IPS-15b (cell line): ENCODE measurements at regions not wholly inside any gene's neighbourhood (a gene's known extent, or its start where the extent isn't known, plus 50 kb on each side); places are given as distances from the start of the nearest gene placed in this dataset.
A peak's percentile ranks its signal among the peaks of the same experiment; 100 is the strongest.

Experiments used
- H3K27me3 ChIP-seq: one replicate; pipeline ENCODE4 v1.6.1; 2013; ENCODE audit warnings: low read length; ENCODE audit not compliant: control insufficient read depth, insufficient read depth
- H3K36me3 ChIP-seq: one replicate; pipeline ENCODE4 v1.6.1; 2013; ENCODE audit warnings: low read length; ENCODE audit not compliant: control insufficient read depth, insufficient read depth
- H3K4me1 ChIP-seq: one replicate; pipeline ENCODE4 v1.6.1; 2013; ENCODE audit warnings: mild to moderate bottlenecking, low read length; ENCODE audit not compliant: control insufficient read depth, insufficient read depth
- H3K4me3 ChIP-seq: one replicate; pipeline ENCODE4 v1.5.1; 2013; ENCODE audit warnings: low read depth, low read length
- H3K9ac ChIP-seq: one replicate; pipeline ENCODE4 v1.6.1; 2013; ENCODE audit warnings: low read depth, mild to moderate bottlenecking, low read length
- H3K9me3 ChIP-seq: one replicate; pipeline ENCODE4 v1.6.1; 2013; ENCODE audit warnings: mild to moderate bottlenecking, low read length; ENCODE audit not compliant: control insufficient read depth, insufficient read depth

DNA sequence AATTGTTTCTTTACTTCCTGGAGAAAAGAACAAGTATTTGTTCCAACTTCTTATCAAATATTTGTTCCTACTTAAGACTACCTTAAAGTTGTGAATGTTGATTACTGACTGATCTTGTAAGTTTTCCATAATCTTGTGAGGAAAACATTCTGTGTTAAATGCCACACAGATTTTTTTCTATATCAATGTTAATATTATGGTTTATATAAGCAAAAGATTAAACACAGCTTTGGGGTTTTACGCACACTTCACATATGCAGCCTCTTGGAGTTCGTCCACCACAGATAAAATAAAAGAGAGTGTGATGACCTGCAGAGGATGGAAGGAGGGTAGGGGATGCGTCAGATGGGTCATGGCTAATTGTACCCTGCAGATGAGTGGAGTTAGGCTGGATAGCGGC lies 780.0 kb upstream of the SALL3 start:
- Histone ChIP-seq H3K9me3 (no peaks in the 10 kb centered on the region), H3K9ac (no peak overlapping the region), H3K27me3 (no peaks in the 10 kb centered on the region), H3K4me3 (no peak overlapping the region), H3K4me1 (no peaks in the 10 kb centered on the region), H3K36me3 (no peaks in the 10 kb centered on the region)

DNA sequence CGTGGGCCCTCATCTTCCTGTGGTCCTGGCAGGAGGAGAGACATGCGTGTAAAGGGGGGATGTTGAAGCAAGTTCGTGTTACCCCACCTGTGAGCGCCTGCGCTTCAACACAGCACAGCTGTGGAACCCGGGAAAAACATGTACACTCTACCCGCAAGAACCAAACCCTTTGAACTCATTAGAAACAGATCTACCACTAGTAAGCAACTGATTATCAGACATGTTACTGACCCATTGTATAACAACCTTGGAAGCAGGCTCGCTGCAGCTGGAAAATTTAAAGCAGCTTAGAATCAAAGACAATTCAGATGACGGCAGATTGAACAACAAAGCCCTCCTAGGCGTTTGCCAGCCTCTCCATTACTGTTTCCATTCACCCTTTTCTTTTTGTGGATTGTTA lies 771.7 kb upstream of the SALL3 start:
- no peaks in the 10 kb centered on the region for H3K36me3 ChIP-seq
- H3K4me1 ChIP-seq, result no peaks in the 10 kb centered on the region
- no peaks in the 10 kb centered on the region for H3K27me3 ChIP-seq

DNA sequence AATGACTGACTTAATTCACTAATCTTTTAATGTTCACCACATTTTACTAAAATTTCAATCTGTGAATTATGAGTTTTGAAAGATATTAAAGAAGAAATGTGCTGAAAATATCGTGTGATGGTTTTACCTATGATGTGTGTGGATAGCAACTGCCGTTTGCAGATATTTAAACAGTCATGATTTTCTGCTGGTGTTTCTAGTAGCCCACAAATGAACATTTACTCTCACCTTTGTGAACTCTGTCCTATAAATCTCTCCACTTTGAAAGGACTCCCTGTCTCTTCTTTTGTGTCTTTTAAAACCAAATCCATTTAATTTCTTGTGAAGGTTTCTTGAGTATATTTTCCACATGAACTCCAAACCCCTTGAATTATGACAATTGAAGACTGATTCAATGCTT lies 771.2 kb upstream of the SALL3 start:
- H3K4me3 ChIP-seq, result no peak overlapping the region
- no peaks in the 10 kb centered on the region for H3K36me3 ChIP-seq
- no peak overlapping the region for H3K9ac ChIP-seq
- H3K4me1 ChIP-seq, result no peaks in the 10 kb centered on the region
- no peaks in the 10 kb centered on the region for H3K9me3 ChIP-seq
- H3K27me3 ChIP-seq, result no peaks in the 10 kb centered on the region

More for the DNA sequence above, 771.7 kb upstream of the SALL3 start:
- H3K9me3 ChIP-seq, result no peaks in the 10 kb centered on the region
- no peak overlapping the region for H3K9ac ChIP-seq
- H3K4me3 ChIP-seq, result no peak overlapping the region

DNA sequence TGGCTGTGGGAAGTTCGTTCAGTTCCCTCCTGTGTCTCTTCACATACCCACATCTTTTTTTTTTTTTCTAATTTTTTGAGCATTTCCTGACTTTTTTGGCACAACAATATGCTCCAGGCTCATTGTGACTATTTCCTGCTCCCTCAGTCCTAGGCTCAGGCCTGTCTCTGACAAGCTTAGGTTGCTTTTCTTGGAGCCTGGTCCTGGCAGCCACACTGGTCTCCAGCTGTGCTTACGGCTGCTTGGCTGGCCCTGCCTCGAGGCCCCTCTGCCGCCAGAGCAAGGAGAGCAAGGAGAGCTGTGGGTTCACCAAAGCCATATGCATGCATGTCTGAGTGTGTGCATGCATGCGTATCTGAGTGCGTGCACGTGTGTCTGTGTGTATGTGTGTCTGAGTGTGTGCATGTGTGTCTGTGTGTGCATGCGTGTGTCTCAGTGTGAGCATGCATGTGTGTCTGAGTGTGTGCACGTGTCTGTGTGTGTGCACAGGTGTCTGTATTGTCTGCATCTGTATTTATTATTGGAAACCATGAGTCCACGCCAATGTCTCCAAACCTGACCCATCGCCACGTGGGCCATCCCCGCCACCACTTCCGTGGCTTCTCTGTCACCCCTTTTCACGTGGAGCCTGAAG lies 766.1 kb upstream of the SALL3 start:
- H3K27me3 ChIP-seq, result no peaks in the 10 kb centered on the region
- H3K4me1 ChIP-seq, result no peaks in the 10 kb centered on the region
- no peak overlapping the region for H3K9ac ChIP-seq
- no peaks in the 10 kb centered on the region for H3K36me3 ChIP-seq
- no peak overlapping the region for H3K4me3 ChIP-seq
- no peaks in the 10 kb centered on the region for H3K9me3 ChIP-seq

DNA sequence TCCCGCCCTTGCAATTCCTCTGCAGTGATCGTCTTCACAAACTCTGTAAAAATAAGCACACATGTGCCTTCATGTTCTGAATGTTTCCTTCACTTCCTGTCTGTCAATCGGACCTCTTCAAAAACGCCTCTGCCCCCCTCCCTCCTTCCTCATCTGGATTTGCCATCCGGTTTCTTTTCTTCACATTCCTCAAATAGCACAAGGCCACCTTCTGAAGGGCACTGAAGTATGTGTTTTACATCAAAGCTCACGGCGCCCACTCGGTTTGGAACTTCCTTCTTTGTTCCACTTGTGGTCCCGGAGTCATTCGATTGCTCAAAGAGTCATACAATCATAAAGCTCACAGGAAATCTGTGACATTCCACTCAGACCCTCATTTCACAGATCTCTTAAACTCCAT lies 758.1 kb upstream of the SALL3 start:
- no peaks in the 10 kb centered on the region for H3K9me3 ChIP-seq
- H3K27me3 ChIP-seq, result no peaks in the 10 kb centered on the region
- no peak overlapping the region for H3K4me3 ChIP-seq
- H3K4me1 ChIP-seq, result no peaks in the 10 kb centered on the region
- no peak overlapping the region for H3K9ac ChIP-seq
- no peaks in the 10 kb centered on the region for H3K36me3 ChIP-seq

DNA sequence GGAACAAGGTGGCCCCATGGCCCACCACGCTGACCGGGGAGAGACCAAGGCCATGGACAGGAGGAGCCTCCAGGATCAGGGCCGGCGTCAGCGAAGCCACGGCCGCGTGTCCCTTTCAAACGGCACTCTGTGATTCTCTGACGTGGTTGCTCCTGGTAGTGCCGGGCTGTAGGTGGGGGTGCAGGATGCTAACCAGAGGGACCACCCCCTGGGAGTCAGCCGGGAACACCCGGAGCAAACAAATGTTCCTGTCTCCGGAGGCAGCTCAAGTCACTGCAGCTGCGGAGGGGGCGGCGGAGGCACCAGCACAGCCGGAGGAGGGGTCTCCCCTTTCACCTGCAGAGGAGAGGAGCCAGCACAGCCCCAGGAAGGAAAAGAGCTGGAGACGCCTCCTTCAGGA lies 750.6 kb upstream of the SALL3 start:
- Histone ChIP-seq H3K9me3 (no peaks in the 10 kb centered on the region), H3K27me3 (peaks cover 4% of the 10 kb centered on the region), H3K4me3 (peak overlapping the region; percentile 39), H3K36me3 (no peaks in the 10 kb centered on the region), H3K9ac (no peak overlapping the region), H3K4me1 (no peaks in the 10 kb centered on the region)

DNA sequence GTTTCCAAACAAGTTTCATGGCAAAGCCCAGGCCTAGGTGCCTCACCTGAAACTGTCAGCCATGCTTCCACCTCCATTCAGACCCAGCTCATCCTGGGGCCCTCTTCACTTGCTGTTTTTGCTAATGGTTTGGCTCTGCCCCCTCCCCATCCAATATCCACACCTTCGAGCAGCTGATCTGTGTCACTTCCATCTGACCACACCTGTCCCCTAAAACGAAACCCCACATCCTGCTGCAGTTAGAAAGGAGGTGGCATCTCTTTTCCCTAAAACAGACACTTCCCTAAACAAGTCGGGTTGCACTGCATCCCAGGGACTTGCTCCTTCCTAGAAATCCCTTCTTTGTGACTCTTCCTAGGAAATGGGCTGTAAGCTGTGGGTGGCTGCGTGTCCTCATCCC lies 748.7 kb upstream of the SALL3 start:
- Histone ChIP-seq H3K27me3 (peaks cover 4% of the 10 kb centered on the region), H3K9me3 (no peaks in the 10 kb centered on the region), H3K4me3 (no peak overlapping the region), H3K9ac (no peak overlapping the region), H3K36me3 (no peaks in the 10 kb centered on the region), H3K4me1 (no peaks in the 10 kb centered on the region)

DNA sequence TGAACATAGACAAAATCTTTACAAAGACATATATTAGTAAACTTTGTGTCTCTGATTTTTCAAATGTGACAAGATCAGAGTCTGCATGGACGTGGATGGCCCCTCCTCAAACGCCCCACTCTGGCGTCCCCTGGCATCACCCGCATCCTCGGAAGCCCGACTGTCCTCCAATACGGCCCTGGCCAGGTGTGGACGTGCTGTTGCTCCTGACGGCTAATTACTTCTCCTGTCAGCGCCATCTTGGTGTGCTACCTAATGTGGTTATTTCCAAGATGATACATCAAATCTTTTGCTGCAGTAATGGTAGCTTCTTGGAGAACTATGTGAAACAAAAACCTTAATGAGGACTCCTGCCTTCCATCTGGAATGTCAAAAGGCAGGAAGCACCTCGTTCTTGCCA lies 747.4 kb upstream of the SALL3 start:
- no peaks in the 10 kb centered on the region for H3K9me3 ChIP-seq
- no peaks in the 10 kb centered on the region for H3K36me3 ChIP-seq
- H3K27me3 ChIP-seq, result peaks cover 4% of the 10 kb centered on the region
- H3K4me3 ChIP-seq, result no peak overlapping the region
- H3K4me1 ChIP-seq, result no peaks in the 10 kb centered on the region
- H3K9ac ChIP-seq, result no peak overlapping the region

DNA sequence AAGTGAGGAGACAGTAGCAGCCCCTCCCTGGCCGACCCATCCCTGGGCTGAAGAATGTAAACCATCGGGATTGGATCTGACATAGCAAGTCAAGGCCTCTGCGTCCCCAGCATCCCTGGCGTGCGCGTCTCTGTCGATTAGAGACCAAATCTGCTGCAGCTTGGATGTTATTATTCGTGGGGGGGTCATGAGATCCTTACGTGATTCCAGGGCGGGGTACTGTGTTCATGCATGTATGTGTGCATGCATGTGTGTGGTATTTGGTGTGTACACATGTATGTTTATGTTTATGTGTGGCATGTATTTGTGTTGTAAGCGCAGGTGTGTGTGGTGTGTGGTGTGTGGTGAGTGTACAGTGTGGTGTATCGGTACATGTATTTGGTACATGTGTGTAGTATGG lies 741.8 kb upstream of the SALL3 start:
- Histone ChIP-seq H3K4me1 (no peaks in the 10 kb centered on the region), H3K9me3 (no peaks in the 10 kb centered on the region), H3K27me3 (no peaks in the 10 kb centered on the region), H3K36me3 (no peaks in the 10 kb centered on the region), H3K4me3 (no peak overlapping the region), H3K9ac (no peak overlapping the region)

DNA sequence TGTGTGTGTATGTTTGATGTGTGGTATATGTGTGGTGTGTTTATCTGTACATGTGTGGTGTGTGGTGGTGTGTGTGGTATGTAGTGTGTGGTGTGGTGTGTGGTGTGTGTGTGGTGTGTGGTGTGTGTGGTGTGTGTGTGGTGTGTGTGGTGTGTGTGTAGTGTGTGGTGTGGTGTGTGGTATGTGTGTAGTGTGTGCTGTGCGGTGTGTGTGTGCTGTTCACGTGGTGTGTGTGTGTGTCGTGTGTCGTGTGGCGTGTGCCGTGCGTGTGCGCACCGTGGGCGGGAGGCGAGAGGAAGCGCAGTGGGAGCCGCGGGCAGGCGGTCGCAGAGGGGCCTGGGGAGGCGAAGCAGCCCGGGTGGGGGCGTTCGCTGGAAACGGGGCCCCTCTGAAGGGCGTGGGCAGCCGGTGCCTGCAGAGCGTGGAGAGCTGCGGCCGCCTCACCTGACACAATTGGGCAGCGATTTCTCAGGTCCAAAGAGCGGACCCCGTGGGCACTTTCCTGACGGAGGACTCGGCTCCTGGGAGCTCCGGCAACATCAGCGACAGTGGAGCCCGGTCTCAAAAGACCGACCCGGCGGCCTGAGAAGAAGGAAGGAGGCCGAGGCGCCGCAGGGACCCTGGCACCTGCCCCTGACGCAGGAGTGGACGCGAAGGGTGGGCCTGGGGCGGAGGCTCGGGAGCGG lies 741.1 kb upstream of the SALL3 start:
- Histone ChIP-seq H3K9me3 (no peaks in the 10 kb centered on the region), H3K4me3 (no peak overlapping the region), H3K36me3 (no peaks in the 10 kb centered on the region), H3K9ac (no peak overlapping the region), H3K4me1 (no peaks in the 10 kb centered on the region), H3K27me3 (no peaks in the 10 kb centered on the region)

DNA sequence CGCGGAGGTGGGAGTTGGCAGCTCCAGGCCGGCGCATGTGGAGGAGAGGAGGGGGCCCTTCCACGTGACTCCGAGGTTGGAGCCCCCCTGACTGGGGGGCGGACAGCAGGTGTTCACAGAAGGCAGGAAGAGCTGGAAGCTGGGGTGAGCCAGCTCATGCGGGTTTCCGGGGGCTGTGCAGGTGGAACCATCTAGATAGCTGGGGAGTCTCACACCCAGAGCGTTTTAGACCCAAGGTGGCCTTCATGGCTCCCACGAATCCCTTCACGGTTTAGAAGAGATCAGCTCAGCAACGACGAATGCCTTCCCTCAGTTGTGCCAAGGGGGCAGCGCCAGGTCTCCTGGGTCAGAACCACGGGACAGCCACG lies 740.5 kb upstream of the SALL3 start:
- H3K4me3 ChIP-seq, result no peak overlapping the region
- no peaks in the 10 kb centered on the region for H3K27me3 ChIP-seq
- H3K4me1 ChIP-seq, result no peaks in the 10 kb centered on the region
- H3K9me3 ChIP-seq, result no peaks in the 10 kb centered on the region
- no peak overlapping the region for H3K9ac ChIP-seq
- H3K36me3 ChIP-seq, result no peaks in the 10 kb centered on the region

DNA sequence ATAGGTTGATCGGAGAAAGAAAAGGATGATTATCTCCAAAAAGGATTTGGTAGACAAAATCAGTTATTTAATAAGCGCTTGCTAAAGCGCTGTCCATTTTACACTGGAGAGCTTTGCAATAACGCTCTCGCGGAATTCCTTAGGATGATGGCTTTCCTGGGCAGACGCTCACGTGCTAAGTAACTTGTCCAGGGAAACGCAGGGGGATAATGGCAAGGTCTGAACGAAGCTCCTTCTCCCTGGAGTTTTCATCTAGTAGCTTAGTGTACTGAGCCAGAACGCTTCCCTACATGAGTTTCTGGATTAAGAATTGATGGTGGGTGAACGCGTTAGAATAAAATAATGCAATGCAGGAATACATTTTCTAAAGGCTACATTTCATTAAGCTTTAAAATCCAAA lies 739.5 kb upstream of the SALL3 start:
- Histone ChIP-seq H3K4me1 (no peaks in the 10 kb centered on the region), H3K9me3 (no peaks in the 10 kb centered on the region), H3K4me3 (no peak overlapping the region), H3K27me3 (no peaks in the 10 kb centered on the region), H3K9ac (no peak overlapping the region), H3K36me3 (no peaks in the 10 kb centered on the region)
